ENCODE measurements at regions not wholly inside any gene's neighbourhood (a gene's known extent, or its start where the extent isn't known, plus 50 kb on each side); places are given as distances from the start of the nearest gene placed in this dataset.

DNA sequence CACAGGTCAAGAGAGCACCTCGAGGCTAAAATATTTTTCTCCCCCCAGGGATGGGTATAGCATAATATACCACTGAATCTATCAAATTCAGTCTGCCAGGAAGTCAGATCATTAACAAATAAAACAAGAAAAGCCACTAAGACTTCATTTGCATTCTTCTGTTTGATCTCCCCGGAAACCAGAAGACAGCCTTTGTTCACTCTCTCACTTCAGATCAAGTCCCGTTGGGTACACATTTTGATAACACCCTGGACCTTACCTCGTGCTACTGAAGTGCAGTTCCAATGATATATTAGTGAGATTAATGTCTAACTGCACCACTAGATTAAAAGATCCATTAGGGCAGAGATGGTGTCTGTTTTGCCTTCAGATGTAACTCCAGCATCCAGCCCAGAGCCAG, 157.7 kb upstream of the B3GAT2 start:
- no peak overlapping the region for H3K27ac ChIP-seq
- no peak for DNase-seq (ENCODE audit: low read depth, low spot score)

DNA sequence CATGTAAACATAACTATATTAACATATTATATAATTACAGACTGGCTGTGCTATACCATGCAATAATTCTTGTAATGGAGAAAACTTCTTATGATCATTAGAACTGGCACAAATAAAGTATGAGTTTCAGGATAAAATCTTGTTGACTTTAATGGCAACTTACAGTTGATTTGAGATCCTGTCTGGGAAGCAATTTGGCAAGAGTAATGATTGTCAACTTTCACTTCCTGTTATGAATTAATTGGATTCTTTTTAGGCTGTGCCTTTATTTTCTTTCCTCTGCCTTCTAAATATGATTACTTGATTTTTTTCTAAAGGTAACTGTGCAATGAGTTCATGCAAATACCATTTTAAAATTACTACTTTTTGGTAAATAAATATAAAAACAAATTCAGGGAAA, 158.1 kb upstream of the B3GAT2 start:
- no peak overlapping the region for H3K27ac ChIP-seq
- no peak for DNase-seq (ENCODE audit: low read depth, low spot score)

- no peak for DNase-seq (ENCODE audit: low read depth, low spot score)
- no peak overlapping the region for H3K27ac ChIP-seq
These were observed 162.7 kb upstream of the B3GAT2 start for GRCh38 chr6:71119560-71119959.

DNA sequence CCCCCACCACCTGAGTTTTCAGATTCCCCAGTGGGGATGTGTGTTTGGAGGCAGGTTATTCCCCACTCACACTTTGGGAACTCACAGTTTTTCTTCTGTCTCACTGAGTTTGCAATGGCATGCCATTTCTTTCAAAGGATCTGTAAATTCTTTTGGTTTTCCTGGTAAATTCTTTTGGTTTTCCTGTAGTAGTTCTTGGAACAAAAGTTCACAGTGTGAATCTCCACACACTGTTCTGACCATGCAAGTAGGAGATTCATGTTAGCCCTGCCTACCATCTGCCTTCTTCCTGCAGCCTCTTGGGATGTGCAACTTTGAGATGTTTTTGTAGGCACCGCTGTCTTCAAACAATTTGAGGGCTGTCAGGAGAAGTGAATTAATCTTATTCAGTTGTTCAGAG, 165.6 kb upstream of the OGFRL1 start:
- no peak overlapping the region for H3K27ac ChIP-seq
- DNase-seq (ENCODE audit: low read depth, low spot score), result no peak

DNA sequence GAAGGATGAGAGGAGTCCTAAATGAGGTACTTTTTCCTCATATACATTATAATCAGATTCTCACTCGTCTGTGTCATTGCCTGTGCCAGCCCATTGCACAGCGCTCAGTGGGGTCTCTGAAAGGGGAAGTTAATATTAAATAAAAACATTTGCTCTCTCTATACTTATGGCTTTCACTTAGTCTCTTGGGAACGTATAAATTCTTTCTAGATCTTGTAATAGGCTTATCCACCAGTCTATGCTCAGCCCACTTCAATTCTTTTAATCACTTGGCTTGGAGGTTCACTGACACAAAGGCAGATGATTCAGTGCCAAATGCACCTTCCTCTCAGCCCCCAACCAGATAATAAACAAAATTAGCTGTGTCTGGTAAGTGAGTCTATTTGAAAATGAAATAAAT, 164.3 kb upstream of the OGFRL1 start:
- no peak for DNase-seq (ENCODE audit: low read depth, low spot score)
- no peak overlapping the region for H3K27ac ChIP-seq

GRCh38 chr6:71125216-71125615, 163.4 kb upstream of the OGFRL1 start:
- H3K27ac ChIP-seq, result no peak overlapping the region
- no peak for DNase-seq (ENCODE audit: low read depth, low spot score)

DNA sequence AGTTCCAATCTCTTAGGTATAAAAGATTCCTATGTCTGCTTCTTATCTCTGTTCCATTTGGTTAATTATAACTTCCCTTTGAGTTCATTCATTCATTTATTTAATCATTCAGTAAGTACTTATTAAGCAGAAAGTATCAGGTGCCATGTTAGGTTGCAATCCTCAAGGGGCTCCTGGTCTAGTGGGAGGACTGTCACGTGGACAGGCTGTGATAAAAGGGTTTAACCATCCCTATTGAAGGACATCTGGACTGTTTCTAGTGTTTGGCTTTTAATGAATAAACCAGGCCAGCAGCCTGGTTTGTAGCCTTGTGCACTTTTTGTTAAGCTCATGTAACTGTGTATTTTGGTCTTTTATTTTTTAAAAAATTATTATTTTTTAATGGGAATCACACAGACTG, 162.1 kb upstream of the OGFRL1 start:
- DNase-seq (ENCODE audit: low read depth, low spot score), result no peak
- no peak overlapping the region for H3K27ac ChIP-seq

GRCh38 chr6:71127374-71127773, 161.2 kb upstream of the OGFRL1 start:
- no peak overlapping the region for H3K27ac ChIP-seq
- no peak for DNase-seq (ENCODE audit: low read depth, low spot score)

DNA sequence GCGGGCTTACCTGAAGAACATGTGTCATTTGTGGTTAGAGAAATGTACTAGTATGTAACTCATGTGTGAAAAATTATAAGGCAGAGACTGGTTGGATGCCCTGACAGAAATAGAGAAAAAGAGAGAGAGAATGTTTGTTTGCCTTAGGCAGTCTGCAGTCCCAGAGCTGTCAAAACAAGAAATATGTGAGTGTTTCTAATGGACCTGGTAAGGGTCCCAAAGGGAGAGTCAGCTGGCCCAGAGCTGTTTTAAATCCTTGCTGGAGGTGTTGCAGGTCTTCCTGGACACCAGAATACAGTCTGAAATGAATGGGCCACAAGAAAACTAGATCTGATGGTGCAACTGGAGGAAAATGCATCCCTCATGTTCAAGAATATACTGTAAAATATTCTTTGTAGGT, 158.3 kb upstream of the OGFRL1 start:
- no peak for DNase-seq (ENCODE audit: low read depth, low spot score)
- H3K27ac ChIP-seq, result no peak overlapping the region

- no peak for DNase-seq (ENCODE audit: low read depth, low spot score)
- H3K27ac ChIP-seq, result no peak overlapping the region
These were observed 153.5 kb upstream of the OGFRL1 start for GRCh38 chr6:71134929-71135642.

GRCh38 chr6:71137973-71138372, 150.6 kb upstream of the OGFRL1 start:
- no peak overlapping the region for H3K27ac ChIP-seq
- no peak for DNase-seq (ENCODE audit: low read depth, low spot score)

- DNase-seq (ENCODE audit: low read depth, low spot score), result no peak
- H3K27ac ChIP-seq, result no peak overlapping the region
These were observed 150.2 kb upstream of the OGFRL1 start for GRCh38 chr6:71138376-71138775.

DNA sequence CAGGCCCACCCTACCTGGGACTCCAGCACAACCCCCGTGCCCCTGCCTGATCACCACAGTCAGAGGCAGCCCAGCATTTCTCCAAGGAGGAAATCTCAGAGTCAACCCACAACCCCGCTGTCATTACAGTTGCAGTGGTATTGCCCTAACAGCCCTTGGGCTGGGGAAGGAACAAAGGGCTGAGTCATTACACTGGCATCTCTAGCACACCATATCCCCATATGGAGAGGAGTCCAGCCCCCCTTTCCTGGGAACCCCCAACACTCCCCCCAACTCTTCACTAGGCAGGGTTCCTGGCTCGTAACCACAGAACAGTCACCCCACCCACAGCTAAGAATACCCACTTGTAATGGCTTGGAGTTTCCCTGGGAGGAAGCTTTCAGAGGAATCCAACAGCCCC, 149.4 kb upstream of the OGFRL1 start:
- no peak overlapping the region for H3K27ac ChIP-seq
- DNase-seq (ENCODE audit: low read depth, low spot score), result no peak

DNA sequence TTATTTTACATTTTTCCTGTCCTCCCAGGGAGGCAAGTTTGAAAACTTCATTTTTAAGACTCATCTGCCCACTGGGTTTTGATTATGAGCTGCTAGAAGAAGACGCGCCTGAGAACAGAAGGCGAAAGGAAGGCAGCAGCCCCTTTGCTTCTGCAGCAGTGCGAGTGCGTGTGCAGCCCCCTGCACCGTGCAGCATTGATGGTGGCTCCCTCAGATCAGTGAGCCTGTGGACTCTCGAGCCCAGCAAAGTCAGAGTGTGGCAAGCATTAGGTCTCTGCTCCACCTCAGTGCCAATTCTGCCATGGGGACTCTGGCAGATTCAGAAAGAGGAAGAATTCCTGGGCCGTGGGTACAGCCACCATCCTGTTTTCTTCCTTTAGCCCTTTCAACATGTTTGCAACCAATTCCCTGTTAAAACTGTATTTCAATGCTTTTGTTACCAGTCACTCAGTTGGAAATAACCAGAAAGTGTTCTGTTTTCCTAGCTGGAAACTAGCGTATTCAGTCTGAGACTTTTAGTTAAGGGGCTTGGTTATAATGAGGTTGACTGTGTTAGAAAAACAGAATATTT, 134.8 kb upstream of the OGFRL1 start:
- DNase-seq (ENCODE audit: low read depth, low spot score), result no peak
- no peak overlapping the region for H3K27ac ChIP-seq

DNA sequence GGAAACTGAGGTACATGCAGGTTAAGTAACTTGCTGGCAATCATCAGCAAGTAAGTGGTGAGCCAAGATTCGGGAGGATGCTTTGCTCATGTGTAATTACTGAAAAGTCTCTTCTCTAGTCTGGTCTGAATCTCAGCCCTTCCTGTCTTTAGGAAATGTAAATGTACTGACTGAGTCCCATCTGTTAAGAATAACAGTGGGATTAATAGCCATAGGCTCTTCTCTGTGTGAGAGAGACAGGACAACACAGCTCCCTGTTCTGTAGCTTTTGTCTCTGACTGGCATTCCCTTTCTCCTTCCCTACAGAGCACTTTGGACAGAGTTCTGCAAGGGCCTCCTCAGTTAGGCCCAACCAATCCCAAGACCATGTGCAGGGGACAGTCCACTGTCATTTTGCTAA, 131.3 kb upstream of the OGFRL1 start:
- no peak for DNase-seq (ENCODE audit: low read depth, low spot score)
- H3K27ac ChIP-seq, result no peak overlapping the region

DNA sequence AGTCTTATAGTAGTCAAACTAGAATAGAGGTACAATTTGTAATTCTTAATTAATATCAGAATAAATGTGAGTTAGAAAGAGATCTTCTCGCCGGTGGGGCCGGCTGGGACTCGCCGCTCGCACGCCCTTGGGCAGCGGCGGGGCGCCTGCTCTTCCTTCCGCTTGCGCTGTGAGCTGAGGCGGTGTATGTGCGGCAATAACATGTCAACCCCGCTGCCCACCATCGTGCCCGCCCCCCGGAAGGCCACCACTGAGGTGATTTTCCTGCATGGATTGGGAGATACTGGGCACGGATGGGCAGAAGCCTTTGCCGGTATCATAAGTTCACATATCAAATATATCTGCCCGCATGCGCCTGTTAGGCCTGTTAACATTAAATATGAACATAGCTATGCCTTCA, 123.7 kb upstream of the OGFRL1 start:
- no peak for DNase-seq (ENCODE audit: low read depth, low spot score)
- H3K27ac ChIP-seq, result no peak overlapping the region

DNA sequence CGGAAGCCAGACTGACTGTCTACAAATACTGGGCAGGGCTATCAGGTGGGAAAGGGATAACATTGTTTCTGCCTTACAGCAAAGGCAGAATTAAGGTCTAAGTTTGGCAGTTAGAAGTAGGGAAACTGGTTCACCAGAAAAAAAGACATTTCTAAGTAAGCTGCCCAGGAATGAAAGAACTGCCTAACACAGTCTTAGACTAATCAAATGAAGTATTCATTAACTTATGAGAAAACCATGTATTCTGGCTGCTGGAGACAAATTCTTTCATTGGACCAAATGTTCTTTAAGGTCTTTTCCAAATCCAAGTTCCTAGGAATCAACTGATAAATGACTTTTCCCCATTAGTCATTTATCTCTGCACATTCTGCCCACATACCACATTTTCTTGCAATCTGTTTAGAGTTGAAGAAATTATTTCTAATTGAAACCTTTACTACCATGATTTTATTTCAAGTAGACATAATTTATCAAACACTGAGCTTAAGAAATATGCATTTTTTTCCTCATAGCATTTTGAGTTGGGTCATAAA, 120.3 kb upstream of the OGFRL1 start:
- H3K27ac ChIP-seq, result no peak overlapping the region
- DNase-seq (ENCODE audit: low read depth, low spot score), result no peak

DNA sequence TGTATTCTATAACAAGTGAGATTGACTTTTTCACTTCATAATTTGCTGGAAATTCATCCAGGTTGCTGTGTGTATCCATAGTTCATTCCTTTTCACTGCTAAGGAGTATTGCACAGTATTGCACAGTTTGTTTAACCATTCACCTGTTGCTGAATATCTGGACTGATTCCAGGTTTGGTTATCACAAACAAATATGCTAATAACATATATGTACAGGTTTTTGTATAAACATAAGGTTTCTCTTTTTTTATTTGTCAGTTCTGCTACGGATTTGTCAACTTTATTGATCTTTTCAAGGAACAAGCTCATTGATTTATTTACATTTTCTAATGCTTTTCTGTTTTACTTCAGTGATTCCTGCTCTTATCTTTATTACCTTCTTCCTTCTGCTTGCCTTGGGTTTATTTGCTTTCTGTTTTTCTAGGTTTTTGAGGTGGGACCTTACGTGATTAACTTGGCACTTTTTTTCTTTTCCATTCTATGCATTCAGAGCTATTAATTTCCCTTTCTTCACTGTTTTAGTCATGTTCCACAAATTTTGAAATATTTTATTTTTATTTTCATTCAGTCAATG, 117.0 kb upstream of the OGFRL1 start:
- no peak overlapping the region for H3K27ac ChIP-seq
- DNase-seq (ENCODE audit: low read depth, low spot score), result no peak

GRCh38 chr6:71179249-71179885, 109.2 kb upstream of the OGFRL1 start:
- no peak for DNase-seq (ENCODE audit: low read depth, low spot score)
- H3K27ac ChIP-seq, result no peak overlapping the region

DNA sequence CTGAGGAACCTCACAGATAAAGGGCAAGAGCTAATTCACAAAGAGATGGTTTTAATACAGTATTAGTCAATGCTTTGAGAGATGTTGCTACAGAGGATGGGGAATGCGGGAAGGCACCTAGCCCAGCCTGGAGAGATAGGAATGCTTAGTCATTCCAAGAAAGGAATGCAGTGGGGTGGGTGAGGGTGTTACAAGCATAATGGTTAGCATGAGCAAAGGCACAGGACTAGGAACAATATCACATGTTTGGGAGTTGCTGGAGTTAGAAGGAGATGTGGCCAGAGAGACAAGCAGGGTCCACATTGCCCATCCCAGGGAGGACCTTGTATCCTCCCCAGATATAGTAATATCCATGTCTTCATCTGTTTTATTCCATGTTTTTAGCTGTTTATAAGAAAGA, 107.0 kb upstream of the OGFRL1 start:
- H3K27ac ChIP-seq, result no peak overlapping the region
- peak; percentile 58 for DNase-seq (ENCODE audit: low read depth, low spot score)

GRCh38 chr6:71187141-71187540, 101.5 kb upstream of the OGFRL1 start:
- no peak for DNase-seq (ENCODE audit: low read depth, low spot score)
- H3K27ac ChIP-seq, result no peak overlapping the region

All from epithelial cell of prostate (primary cell).